ENCODE measurements at regions not wholly inside any gene's neighbourhood (a gene's known extent, or its start where the extent isn't known, plus 50 kb on each side); places are given as distances from the start of the nearest gene placed in this dataset.

DNA sequence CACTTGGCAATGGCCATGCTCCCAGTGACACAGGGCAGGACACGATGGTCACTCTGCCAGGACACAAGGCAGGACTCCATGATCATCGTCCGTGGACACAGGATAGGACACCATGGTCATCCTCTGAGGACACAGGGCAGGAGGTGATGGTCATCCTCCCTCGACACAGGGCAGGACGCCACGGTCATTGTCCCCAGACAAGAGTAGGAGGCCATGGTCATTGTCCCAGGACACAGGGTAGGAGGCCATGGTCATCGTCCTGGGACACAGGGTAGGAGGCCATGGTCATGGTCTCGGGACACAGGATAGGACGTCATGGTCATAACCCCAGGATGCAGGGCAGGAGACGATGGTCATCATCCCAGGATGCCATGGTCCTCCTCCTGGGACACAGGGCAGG lies 289.2 kb downstream of the TCERG1L start:
- no peak overlapping the region for H3K4me3 ChIP-seq
- H3K36me3 ChIP-seq = no peaks in the 10 kb centered on the region
- DNase-seq = no peak
- TF ChIP-seq POLR2A (IDR thresholded peaks at IDR 0.05) = no peak
- TF ChIP-seq EP300 (IDR thresholded peaks at IDR 0.05) = no peak
- TF ChIP-seq, protein P1, sequence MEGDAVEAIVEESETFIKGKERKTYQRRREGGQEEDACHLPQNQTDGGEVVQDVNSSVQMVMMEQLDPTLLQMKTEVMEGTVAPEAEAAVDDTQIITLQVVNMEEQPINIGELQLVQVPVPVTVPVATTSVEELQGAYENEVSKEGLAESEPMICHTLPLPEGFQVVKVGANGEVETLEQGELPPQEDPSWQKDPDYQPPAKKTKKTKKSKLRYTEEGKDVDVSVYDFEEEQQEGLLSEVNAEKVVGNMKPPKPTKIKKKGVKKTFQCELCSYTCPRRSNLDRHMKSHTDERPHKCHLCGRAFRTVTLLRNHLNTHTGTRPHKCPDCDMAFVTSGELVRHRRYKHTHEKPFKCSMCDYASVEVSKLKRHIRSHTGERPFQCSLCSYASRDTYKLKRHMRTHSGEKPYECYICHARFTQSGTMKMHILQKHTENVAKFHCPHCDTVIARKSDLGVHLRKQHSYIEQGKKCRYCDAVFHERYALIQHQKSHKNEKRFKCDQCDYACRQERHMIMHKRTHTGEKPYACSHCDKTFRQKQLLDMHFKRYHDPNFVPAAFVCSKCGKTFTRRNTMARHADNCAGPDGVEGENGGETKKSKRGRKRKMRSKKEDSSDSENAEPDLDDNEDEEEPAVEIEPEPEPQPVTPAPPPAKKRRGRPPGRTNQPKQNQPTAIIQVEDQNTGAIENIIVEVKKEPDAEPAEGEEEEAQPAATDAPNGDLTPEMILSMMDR (IDR thresholded peaks at IDR 0.05) = no peak
- TF ChIP-seq POLR2AphosphoS5 (IDR thresholded peaks at IDR 0.05) = no peak
- 93% methylated on average over 10 of the region's 10 CpGs; no CpG with 5 or more reads in 1 of the 2 donors for WGBS, 2 donors
- no peaks in the 10 kb centered on the region for H3K9me3 ChIP-seq
- H3K27ac ChIP-seq = no peak overlapping the region
- ATAC-seq (ENCODE audit: low FRiP score in 2 of 2) = no peak
- no peaks in the 10 kb centered on the region for H3K27me3 ChIP-seq
- H3K4me1 ChIP-seq = no peaks in the 10 kb centered on the region

DNA sequence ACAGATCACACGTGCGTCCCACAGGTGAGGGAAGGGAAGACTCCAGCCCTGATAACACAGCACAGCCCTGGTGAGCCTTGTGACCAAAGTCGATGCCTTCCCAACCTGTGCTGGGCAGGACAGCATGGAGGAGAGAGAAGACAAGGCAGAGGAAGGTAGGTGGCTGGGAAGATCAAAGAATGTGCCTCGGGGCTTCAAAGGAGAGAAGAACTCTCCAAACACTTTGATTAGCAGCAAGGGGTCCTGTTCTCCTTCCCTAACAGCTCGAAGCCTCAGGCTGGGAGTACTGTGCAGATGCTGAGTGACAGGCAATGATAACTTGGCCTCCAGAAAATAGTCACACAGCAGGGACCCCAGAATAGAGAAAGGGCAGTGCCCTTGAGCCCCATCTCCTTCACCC lies 288.5 kb downstream of the TCERG1L start:
- Histone ChIP-seq H3K9me3 (no peaks in the 10 kb centered on the region), H3K27me3 (no peaks in the 10 kb centered on the region), H3K36me3 (no peaks in the 10 kb centered on the region), H3K4me1 (no peaks in the 10 kb centered on the region), H3K4me3 (no peak overlapping the region), H3K27ac (no peak overlapping the region)
- no peak for ATAC-seq (ENCODE audit: low FRiP score in 2 of 2)
- TF ChIP-seq EP300 (IDR thresholded peaks at IDR 0.05) (no peak), POLR2AphosphoS5 (IDR thresholded peaks at IDR 0.05) (no peak), POLR2A (IDR thresholded peaks at IDR 0.05) (no peak)
- no peak for DNase-seq
- 45 to 51% methylated on average over 5 of the region's 5 CpGs for whole genome bisulfite sequencing, 2 donors

DNA sequence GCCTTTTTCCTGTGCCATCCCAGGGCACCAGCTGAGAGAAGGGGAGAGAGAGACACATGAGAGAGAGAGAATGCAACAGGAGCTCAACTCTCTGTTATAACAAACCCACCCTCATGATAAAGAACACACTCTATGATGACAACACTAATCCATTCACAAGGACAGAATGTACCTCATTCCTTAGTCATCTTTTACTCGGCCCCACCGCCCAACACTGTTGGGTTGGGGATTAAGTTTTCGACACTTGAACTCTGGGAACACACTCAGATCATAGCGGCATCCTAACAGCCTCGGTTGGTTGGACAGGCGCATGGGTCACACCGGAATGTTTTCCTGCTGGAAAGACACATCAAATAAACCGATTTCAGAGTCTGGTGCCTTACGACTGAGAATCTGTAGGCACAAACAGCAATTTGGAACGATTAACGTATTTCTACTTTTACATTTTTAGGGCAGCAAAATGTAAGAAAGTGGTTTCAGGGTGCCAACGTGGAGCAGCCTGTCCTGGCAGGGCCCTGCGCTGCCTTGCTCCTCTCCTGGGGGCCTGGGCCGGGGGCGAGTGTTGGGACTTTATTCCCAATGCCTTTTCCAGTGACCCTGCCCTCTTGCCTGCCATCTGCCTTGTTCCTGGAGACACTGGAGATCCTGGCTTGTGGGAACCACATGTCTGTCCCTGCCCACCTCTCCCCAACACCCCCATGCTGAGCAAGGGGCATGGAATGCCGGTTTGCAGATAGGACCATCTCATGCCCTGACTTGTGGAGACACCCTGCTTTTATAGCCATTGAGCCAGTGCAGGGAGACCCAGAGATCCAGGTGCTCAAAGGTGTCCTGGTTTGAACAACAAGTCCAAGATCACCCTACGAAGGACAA lies 287.0 kb downstream of the TCERG1L start:
- ATAC-seq (ENCODE audit: low FRiP score in 2 of 2) = no peak
- Histone ChIP-seq H3K36me3 (no peaks in the 10 kb centered on the region), H3K4me1 (no peaks in the 10 kb centered on the region), H3K27me3 (no peaks in the 10 kb centered on the region), H3K27ac (no peak overlapping the region), H3K9me3 (no peaks in the 10 kb centered on the region), H3K4me3 (no peak overlapping the region)
- TF ChIP-seq POLR2A (IDR thresholded peaks at IDR 0.05) (no peak), POLR2AphosphoS5 (IDR thresholded peaks at IDR 0.05) (no peak), EP300 (IDR thresholded peaks at IDR 0.05) (no peak)
- TF ChIP-seq, protein P1 (IDR thresholded peaks at IDR 0.05) = no peak
- no peak for DNase-seq
- 77 to 86% methylated on average over 15 to 17 of the region's 17 CpGs for WGBS, 2 donors

DNA sequence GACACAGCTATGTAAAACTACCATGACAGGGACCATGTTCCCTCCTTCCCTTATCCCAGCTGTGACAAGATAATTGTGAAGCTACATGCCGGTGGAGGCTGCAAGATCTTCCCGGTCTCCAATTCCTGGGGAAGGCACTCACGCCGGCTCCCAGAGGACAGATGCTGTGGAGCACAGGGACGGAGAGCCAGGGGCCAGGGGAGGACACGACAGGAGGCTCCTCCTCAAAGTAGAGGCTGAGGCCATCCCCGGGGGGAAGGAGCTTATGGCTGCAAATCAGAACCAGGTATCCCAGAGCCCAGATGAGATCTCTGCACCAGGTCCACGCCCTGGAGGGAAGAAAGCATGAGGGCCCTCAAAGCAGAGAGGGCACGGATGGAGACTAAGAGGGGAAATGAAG lies 286.2 kb downstream of the TCERG1L start:
- DNase-seq (no peak), ATAC-seq (ENCODE audit: low FRiP score in 2 of 2) (no peak)
- Histone ChIP-seq H3K9me3 (no peaks in the 10 kb centered on the region), H3K36me3 (no peaks in the 10 kb centered on the region), H3K4me3 (no peak overlapping the region), H3K4me1 (no peaks in the 10 kb centered on the region), H3K27me3 (no peaks in the 10 kb centered on the region), H3K27ac (no peak overlapping the region)
- WGBS, 2 donors = 79 to 84% methylated on average over 8 to 9 of the region's 9 CpGs
- TF ChIP-seq EP300 (IDR thresholded peaks at IDR 0.05) (no peak), POLR2AphosphoS5 (IDR thresholded peaks at IDR 0.05) (no peak), POLR2A (IDR thresholded peaks at IDR 0.05) (no peak)
- TF ChIP-seq, protein P1 (IDR thresholded peaks at IDR 0.05) = no peak

DNA sequence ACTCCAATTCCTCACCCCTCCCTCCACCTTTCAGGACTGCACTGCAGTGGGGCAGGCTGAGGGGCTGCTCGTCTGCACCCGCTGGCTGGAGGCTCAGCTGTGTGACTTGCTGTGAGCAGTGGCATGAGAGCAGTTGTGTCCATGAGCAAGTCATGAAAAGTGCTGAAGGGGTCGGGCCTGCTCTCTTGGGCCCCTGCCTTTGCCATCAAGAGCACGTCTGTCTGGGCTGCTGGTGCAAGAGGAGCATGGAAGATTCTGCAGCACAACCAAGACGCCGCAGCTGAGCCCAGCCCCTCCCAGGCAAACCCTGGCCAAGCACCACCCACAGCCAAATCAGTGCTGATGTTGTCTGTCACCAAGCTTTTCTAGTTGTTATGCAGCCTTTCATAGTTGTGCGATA lies 284.3 kb downstream of the TCERG1L start:
- 67 to 71% methylated on average over 3 to 7 of the region's 7 CpGs for WGBS, 2 donors
- H3K4me1 ChIP-seq = no peaks in the 10 kb centered on the region
- no peaks in the 10 kb centered on the region for H3K27me3 ChIP-seq
- H3K4me3 ChIP-seq = no peak overlapping the region
- ATAC-seq (ENCODE audit: low FRiP score in 2 of 2) (no peak), DNase-seq (no peak)
- H3K9me3 ChIP-seq = no peaks in the 10 kb centered on the region
- TF ChIP-seq POLR2AphosphoS5 (IDR thresholded peaks at IDR 0.05) (no peak), POLR2A (IDR thresholded peaks at IDR 0.05) (no peak)
- TF ChIP-seq, protein P1 (IDR thresholded peaks at IDR 0.05) = no peak
- no peaks in the 10 kb centered on the region for H3K36me3 ChIP-seq
- H3K27ac ChIP-seq = no peak overlapping the region
